Nephron (organoid): ENCODE measurements at regions not wholly inside any gene's neighbourhood (a gene's known extent, or its start where the extent isn't known, plus 50 kb on each side); places are given as distances from the start of the nearest gene placed in this dataset.

ENCODE experiments used
- H3K27ac Mint-ChIP-seq, 3 experiments: 2 replicates each; pipeline ENCODE4 v1.8.0; 2020; ENCODE audit warnings: mixed read lengths in 3 of 3, mild to moderate bottlenecking in 2 of 3, moderate library complexity in 1 of 3
- H3K27me3 Mint-ChIP-seq: 2 replicates; pipeline ENCODE4 v1.8.0; 2021; ENCODE audit warnings: low read depth, mild to moderate bottlenecking, moderate library complexity, mixed read lengths
- H3K36me3 Mint-ChIP-seq: 2 replicates; pipeline ENCODE4 v1.8.0; 2020; ENCODE audit warnings: low read depth, mixed read lengths
- H3K4me1 Mint-ChIP-seq: 2 replicates; pipeline ENCODE4 v1.8.0; 2020; ENCODE audit warnings: mixed read lengths
- H3K4me3 Mint-ChIP-seq, 3 experiments: 2 replicates each; pipeline ENCODE4 v1.8.0; 2020; ENCODE audit warnings: mild to moderate bottlenecking in 3 of 3, mixed read lengths in 3 of 3, moderate library complexity in 2 of 3
- H3K9me3 Mint-ChIP-seq: 2 replicates; pipeline ENCODE4 v1.8.0; 2020; ENCODE audit warnings: mixed read lengths
- CTCF ChIP-seq, 3 experiments: fragments of 200-600 bp; sonication (generic); IDR thresholded peaks; one replicate each; pipeline ENCODE4 v1.5.0; 2021; ENCODE audit warnings: antibody characterized with exemption in 3 of 3; ENCODE audit not compliant: unreplicated experiment in 3 of 3

DNA sequence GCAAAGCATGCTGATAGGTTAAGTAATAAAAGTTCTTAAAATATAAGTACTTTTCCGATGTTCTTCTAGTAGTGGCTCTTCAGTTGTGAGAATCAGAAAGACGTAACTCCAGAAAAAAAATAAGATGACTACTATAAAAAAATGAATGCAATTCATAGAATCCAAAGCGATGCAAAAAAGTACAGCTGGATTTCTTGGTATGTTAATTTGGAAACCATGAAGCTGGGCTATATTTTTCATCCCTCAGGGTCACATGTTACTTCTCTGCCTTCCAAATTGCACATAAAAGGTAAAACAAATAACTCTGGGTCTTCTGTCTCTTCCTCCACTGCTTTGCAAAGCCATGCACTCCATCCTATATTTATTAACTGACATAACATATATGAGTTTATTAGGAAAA, 843.9 kb upstream of the DPPA4 start:
- Mint-ChIP-seq H3K36me3 (no peaks in the 10 kb centered on the region), H3K27ac (peak overlapping the region in 1 of 3 experiments; percentile 78), H3K27me3 (no peaks in the 10 kb centered on the region), H3K4me1 (peaks cover 27% of the 10 kb centered on the region), H3K9me3 (no peaks in the 10 kb centered on the region), H3K4me3 (no peak overlapping the region)
- TF ChIP-seq CTCF (IDR thresholded peaks at IDR 0.05; ENCODE audit: unreplicated experiment in 3 of 3) = no peak

GRCh38 chr3:110184536-110184935, 847.2 kb upstream of the DPPA4 start:
- Mint-ChIP-seq H3K4me3 (no peak overlapping the region), H3K4me1 (peaks cover 27% of the 10 kb centered on the region), H3K27me3 (no peaks in the 10 kb centered on the region), H3K27ac (no peak overlapping the region), H3K9me3 (peaks cover 2% of the 10 kb centered on the region), H3K36me3 (no peaks in the 10 kb centered on the region)
- no peak for TF ChIP-seq CTCF (IDR thresholded peaks at IDR 0.05; ENCODE audit: unreplicated experiment in 3 of 3)

DNA sequence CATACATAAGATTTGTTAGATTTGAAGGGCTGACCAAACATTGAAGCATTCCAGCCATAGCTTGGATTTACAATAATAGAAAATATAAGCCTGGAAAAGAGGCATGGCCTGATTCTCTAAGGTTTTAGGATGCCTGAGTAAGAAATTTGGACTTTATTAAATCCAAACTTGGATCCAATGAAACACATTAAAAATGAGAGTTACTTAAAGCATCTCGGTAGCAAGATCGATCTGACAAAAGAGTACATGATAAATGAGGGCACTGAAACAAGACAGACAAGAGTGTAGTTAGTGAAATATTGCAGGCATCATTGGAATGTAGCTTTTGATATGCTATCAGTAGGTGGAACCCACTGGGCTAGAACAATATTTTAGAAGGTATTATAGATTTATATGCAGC, 855.7 kb upstream of the DPPA4 start:
- Mint-ChIP-seq H3K4me1 (no peaks in the 10 kb centered on the region), H3K4me3 (no peak overlapping the region), H3K27me3 (no peaks in the 10 kb centered on the region), H3K9me3 (peaks cover 2% of the 10 kb centered on the region), H3K27ac (no peak overlapping the region), H3K36me3 (no peaks in the 10 kb centered on the region)
- TF ChIP-seq CTCF (IDR thresholded peaks at IDR 0.05; ENCODE audit: unreplicated experiment in 3 of 3) = no peak

- Mint-ChIP-seq H3K27ac (no peak overlapping the region), H3K27me3 (no peaks in the 10 kb centered on the region), H3K36me3 (no peaks in the 10 kb centered on the region)
Observed at GRCh38 chr3:110198717-110199587, 861.6 kb upstream of the DPPA4 start.

DNA sequence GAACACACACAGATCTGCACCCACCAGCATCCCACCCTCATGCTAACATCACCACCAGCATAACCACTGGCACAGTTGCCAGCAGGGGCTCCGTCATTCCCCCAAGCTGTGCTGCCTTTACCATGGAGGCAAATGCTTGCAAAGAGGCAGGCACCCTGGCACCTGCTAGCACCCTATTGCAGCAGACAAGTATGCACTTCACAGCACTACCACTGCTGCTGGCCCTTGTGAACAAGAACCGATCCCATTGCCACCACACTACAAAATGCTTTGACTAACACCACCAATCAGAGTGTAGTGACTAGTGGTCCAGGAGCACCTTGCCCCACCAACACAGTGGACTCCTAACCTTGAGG, 862.2 kb upstream of the DPPA4 start:
- no peak overlapping the region for H3K27ac Mint-ChIP-seq
- no peaks in the 10 kb centered on the region for H3K27me3 Mint-ChIP-seq
- TF ChIP-seq CTCF (IDR thresholded peaks at IDR 0.05; ENCODE audit: unreplicated experiment in 3 of 3) = no peak
- H3K4me1 Mint-ChIP-seq = no peaks in the 10 kb centered on the region
- H3K4me3 Mint-ChIP-seq = no peak overlapping the region
- no peaks in the 10 kb centered on the region for H3K36me3 Mint-ChIP-seq
- peaks cover 32% of the 10 kb centered on the region for H3K9me3 Mint-ChIP-seq

More at GRCh38 chr3:110198717-110199587, 861.6 kb upstream of the DPPA4 start:
- Mint-ChIP-seq H3K4me3 (no peak overlapping the region), H3K9me3 (peaks cover 27% of the 10 kb centered on the region), H3K4me1 (no peaks in the 10 kb centered on the region)
- TF ChIP-seq CTCF (IDR thresholded peaks at IDR 0.05; ENCODE audit: unreplicated experiment in 3 of 3) = no peak

GRCh38 chr3:110210086-110210660, 861.4 kb upstream of the NECTIN3 start:
- no peak overlapping the region for H3K4me3 Mint-ChIP-seq
- no peaks in the 10 kb centered on the region for H3K4me1 Mint-ChIP-seq
- H3K27me3 Mint-ChIP-seq = no peaks in the 10 kb centered on the region
- H3K36me3 Mint-ChIP-seq = no peaks in the 10 kb centered on the region
- TF ChIP-seq CTCF (IDR thresholded peaks at IDR 0.05; ENCODE audit: unreplicated experiment in 3 of 3) = no peak
- H3K27ac Mint-ChIP-seq = no peak overlapping the region
- H3K9me3 Mint-ChIP-seq = peaks cover 16% of the 10 kb centered on the region
